B cell (primary cell): ENCODE measurements at regions not wholly inside any gene's neighbourhood (a gene's known extent, or its start where the extent isn't known, plus 50 kb on each side); places are given as distances from the start of the nearest gene placed in this dataset.

Experiments used
- ATAC-seq: fragments of 200-7000 bp; cut with Tn5 transposase; one replicate; pipeline ENCODE4 v1.10.0; 2021; ENCODE audit warnings: low read depth, mild to moderate bottlenecking, moderate number of reproducible peaks, moderate library complexity
- CTCF ChIA-PET: fragments of 350-600 bp; sonication (Branson Sonifier 250); formaldehyde crosslinking; loops from one replicate; lab custom pipeline; 2021; ENCODE audit warnings: antibody characterized with exemption, inconsistent platforms; lab: Charles Lee
- POLR2A ChIA-PET: fragments of 350-600 bp; sonication (Branson Sonifier 250); formaldehyde crosslinking; loops from one replicate; lab custom pipeline; 2021; ENCODE audit warnings: antibody characterized with exemption; lab: Charles Lee
- DNase-seq: peaks from one replicate; pipeline ENCODE4 v3.0.0; 2013
- H2AFZ ChIP-seq: 2 replicates; pipeline ENCODE4 v1.6.1; 2012; ENCODE audit warnings: mild to moderate bottlenecking, low read depth, low read length; ENCODE audit not compliant: insufficient read depth, poor library complexity, severe bottlenecking
- H3K27ac ChIP-seq, 2 donors: 1 replicate in 1 of 2; 2 replicates in 1 of 2; pipeline ENCODE4 v1.5.1; 2012 to 2013; ENCODE audit warnings: low read length in 2 of 2, mild to moderate bottlenecking in 2 of 2, moderate library complexity in 1 of 2
- H3K27me3 ChIP-seq, 4 experiments: fragments of 200-600 bp in 1 of 4; sonication (generic) in 1 of 4; replicated peaks in 1 of 4; 1 replicate in 2 of 4; 2 replicates in 2 of 4; pipeline versions ENCODE4 v1.6.1 to v1.7.0; 2013 to 2016; ENCODE audit warnings: low read length in 3 of 4, mild to moderate bottlenecking in 2 of 4, mixed read lengths in 1 of 4, moderate library complexity in 1 of 4; ENCODE audit not compliant: insufficient read depth in 4 of 4, control insufficient read depth in 3 of 4; ENCODE audit errors: control extremely low read depth in 1 of 4
- H3K36me3 ChIP-seq, 2 experiments: replicated peaks in 1 of 2; 1 replicate in 1 of 2; 2 replicates in 1 of 2; pipeline versions ENCODE4 v1.6.1 to v1.7.1; 2013; ENCODE audit warnings: low read length in 1 of 2; ENCODE audit not compliant: insufficient read depth in 2 of 2, control insufficient read depth in 1 of 2; ENCODE audit errors: control extremely low read depth in 1 of 2, extremely low read depth in 1 of 2
- H3K4me1 ChIP-seq, 2 donors: fragments of 200-600 bp in 1 of 2; sonication (generic) in 1 of 2; 1 replicate in 1 of 2; 2 replicates in 1 of 2; pipeline versions ENCODE4 v1.5.1 to v1.6.1; 2013 to 2017; ENCODE audit warnings: low read length in 2 of 2; ENCODE audit not compliant: control insufficient read depth in 2 of 2, insufficient read depth in 2 of 2
- H3K4me2 ChIP-seq: replicated peaks from 2 replicates; pipeline ENCODE3; 2012; ENCODE audit warnings: mild to moderate bottlenecking, low read depth, low read length; ENCODE audit not compliant: poor library complexity, severe bottlenecking
- H3K4me3 ChIP-seq, 5 experiments: fragments of 200-600 bp in 1 of 5; sonication (generic) in 1 of 5; 1 replicate in 3 of 5; 2 replicates in 2 of 5; pipeline versions ENCODE4 v1.5.1 to v1.7.0; 2011 to 2016; ENCODE audit warnings: low read length in 4 of 5, mild to moderate bottlenecking in 4 of 5, low read depth in 2 of 5, control low read depth in 1 of 5, moderate library complexity in 1 of 5; ENCODE audit not compliant: insufficient read depth in 1 of 5; ENCODE audit errors: control extremely low read depth in 1 of 5, extremely low read depth in 1 of 5
- H3K79me2 ChIP-seq: fragments of 200-600 bp; sonication (generic); one replicate; pipeline ENCODE4 v1.6.0; 2016; ENCODE audit warnings: low read length; ENCODE audit not compliant: control insufficient read depth, insufficient read depth
- H3K9ac ChIP-seq: fragments of 200-600 bp; sonication (generic); 2 replicates; pipeline ENCODE4 v1.6.1; 2017; ENCODE audit warnings: mild to moderate bottlenecking, low read length, moderate library complexity
- H3K9me3 ChIP-seq, 3 donors: one replicate each; pipeline versions ENCODE4 v1.6.1 to v1.7.1; 2013; ENCODE audit warnings: low read length in 2 of 3; ENCODE audit not compliant: control insufficient read depth in 2 of 3, insufficient read depth in 1 of 3; ENCODE audit errors: control extremely low read depth in 1 of 3
- H4K20me1 ChIP-seq: 2 replicates; pipeline ENCODE4 v1.6.0; 2012; ENCODE audit warnings: mild to moderate bottlenecking, low read length; ENCODE audit not compliant: insufficient read depth, control insufficient read depth, poor library complexity, severe bottlenecking
- H3K27ac Mint-ChIP-seq: one replicate; pipeline ENCODE4 v1.8.0; 2021; ENCODE audit warnings: mixed read lengths
- H3K27me3 Mint-ChIP-seq: one replicate; pipeline ENCODE4 v1.8.0; 2021; ENCODE audit warnings: mixed read lengths
- H3K4me1 Mint-ChIP-seq: one replicate; pipeline ENCODE4 v1.8.0; 2021; ENCODE audit warnings: mixed read lengths
- H3K4me3 Mint-ChIP-seq: one replicate; pipeline ENCODE4 v1.8.0; 2021; ENCODE audit warnings: mixed read lengths
- H3K9me3 Mint-ChIP-seq: one replicate; pipeline ENCODE4 v1.8.0; 2022; ENCODE audit warnings: mixed read lengths; ENCODE audit not compliant: insufficient read depth
- CTCF ChIP-seq: fragments of 200-600 bp; IDR thresholded peaks from one replicate; pipeline ENCODE4 v1.8.0; 2022; ENCODE audit warnings: antibody characterized with exemption, mild to moderate bottlenecking
- EZH2 ChIP-seq: IDR thresholded peaks from 2 replicates; pipeline ENCODE4 v1.6.1; 2012; ENCODE audit warnings: borderline replicate concordance, low read depth, mild to moderate bottlenecking, moderate library complexity, low read length; ENCODE audit not compliant: insufficient read depth, poor library complexity, severe bottlenecking
- intact Hi-C: fragments of 100-400 bp; cut with micrococcal nuclease; formaldehyde crosslinking; loops from one replicate; pipeline ENCODE4 v1.10.0; 2022

DNA sequence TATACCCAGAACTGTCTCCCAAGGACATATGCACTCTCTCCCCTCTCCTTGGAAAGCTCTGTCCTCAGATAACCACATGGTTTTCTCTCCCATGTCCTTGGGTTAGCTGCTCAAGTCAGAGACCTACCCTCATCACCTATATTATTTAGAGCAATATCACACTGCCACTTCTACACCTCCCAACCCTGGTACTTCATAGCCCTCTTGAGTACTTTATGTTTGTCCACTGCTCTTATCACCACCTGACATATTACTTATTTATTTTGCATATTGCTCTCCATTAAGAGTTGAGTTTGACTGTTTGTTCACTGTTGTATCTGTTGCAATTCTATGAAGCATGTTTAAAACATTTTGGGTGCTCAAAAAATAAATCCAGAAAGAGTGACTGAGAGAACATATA is 126.3 kb upstream of the ATP1B1 start:
- Mint-ChIP-seq H3K4me3 (no peak overlapping the region), H3K4me1 (no peaks in the 10 kb centered on the region), H3K9me3 (no peaks in the 10 kb centered on the region), H3K27me3 (peaks cover 9% of the 10 kb centered on the region), H3K27ac (no peak overlapping the region)
- Histone ChIP-seq H3K36me3 (no peaks in the 10 kb centered on the region), H3K9me3 (no peaks in the 10 kb centered on the region), H3K4me1 (no peaks in the 10 kb centered on the region), H4K20me1 (no peaks in the 10 kb centered on the region), H3K27me3 (peaks cover 0 to 3% (median 0%) of the 10 kb centered on the region in 4 experiments), H3K9ac (no peak overlapping the region), H3K4me3 (no peak overlapping the region), H2AFZ (no peak overlapping the region), H3K79me2 (no peaks in the 10 kb centered on the region), H3K27ac (no peak overlapping the region), H3K4me2 (no peak overlapping the region)
- CTCF ChIA-PET, result no interaction called here
- POLR2A ChIA-PET, result no interaction called here
- ATAC-seq (no peak), DNase-seq (no peak)
- intact Hi-C loops, result no loop called here
- TF ChIP-seq EZH2 (no peak), CTCF (no peak)

DNA sequence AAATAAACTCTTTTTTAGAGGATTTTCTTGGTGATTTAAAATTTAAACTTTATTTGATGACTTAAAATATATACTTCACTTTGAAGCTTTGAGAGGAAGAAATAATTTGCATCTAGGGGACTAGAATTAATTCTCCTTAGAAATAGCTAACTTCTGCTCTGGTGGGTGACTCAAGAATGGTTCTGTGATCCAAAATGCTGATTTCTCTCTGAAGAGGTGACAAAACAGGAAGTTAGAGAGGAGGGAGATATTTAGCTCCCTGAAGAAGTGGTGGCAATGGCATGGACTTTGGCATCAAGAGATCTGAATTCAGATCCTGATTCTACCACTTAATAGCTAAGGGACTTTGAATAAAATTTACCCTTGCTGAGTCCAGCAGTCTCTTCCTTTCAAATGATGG is 125.8 kb upstream of the ATP1B1 start:
- no peak overlapping the region for H3K9ac ChIP-seq
- no peak for ATAC-seq
- no peaks in the 10 kb centered on the region for H4K20me1 ChIP-seq
- H3K79me2 ChIP-seq, result no peaks in the 10 kb centered on the region
- TF ChIP-seq CTCF, result no peak
- H3K27me3 Mint-ChIP-seq, result peaks cover 9% of the 10 kb centered on the region
- peaks cover 0 to 3% (median 0%) of the 10 kb centered on the region in 4 experiments for H3K27me3 ChIP-seq
- no peaks in the 10 kb centered on the region for H3K36me3 ChIP-seq
- DNase-seq, result no peak
- H3K27ac ChIP-seq, result no peak overlapping the region
- POLR2A ChIA-PET, result no interaction called here
- no peak overlapping the region for H2AFZ ChIP-seq
- H3K9me3 ChIP-seq, result no peaks in the 10 kb centered on the region
- no peak overlapping the region for H3K4me3 ChIP-seq
- CTCF ChIA-PET, result no interaction called here
- intact Hi-C loops, result no loop called here
- H3K9me3 Mint-ChIP-seq, result no peaks in the 10 kb centered on the region
- H3K4me2 ChIP-seq, result no peak overlapping the region
- H3K4me3 Mint-ChIP-seq, result no peak overlapping the region
- H3K4me1 Mint-ChIP-seq, result no peaks in the 10 kb centered on the region
- H3K27ac Mint-ChIP-seq, result no peak overlapping the region
- no peaks in the 10 kb centered on the region for H3K4me1 ChIP-seq
